ENCODE measurements at regions not wholly inside any gene's neighbourhood (a gene's known extent, or its start where the extent isn't known, plus 50 kb on each side); places are given as distances from the start of the nearest gene placed in this dataset.
"Not testable (repeated sequence)": the region's sequence is repeated elsewhere in the genome, so short reads cannot be mapped to it uniquely, and the experiment has no call there.

- no peaks in the 10 kb centered on the region for H3K36me3 ChIP-seq (replicated peaks)
- TF ChIP-seq CTCF (IDR thresholded peaks at IDR 0.05; ENCODE audit: low read depth, low read length, missing control alignments), result no peak
- H3K27me3 ChIP-seq (replicated peaks), result no peaks in the 10 kb centered on the region
- in situ Hi-C loops (cut with HindIII; ENCODE audit: low pct_ligation_motif_present, low sequenced_read_pairs), result no loop called here
- no peak overlapping the region for H3K27ac ChIP-seq
- H3K4me3 ChIP-seq (ENCODE audit: low read depth, low read length), result no peak overlapping the region
- no peak for DNase-seq
Observed at GRCh38 chr20:52429029-52429428, 237.4 kb upstream of the ZFP64 start.

DNA sequence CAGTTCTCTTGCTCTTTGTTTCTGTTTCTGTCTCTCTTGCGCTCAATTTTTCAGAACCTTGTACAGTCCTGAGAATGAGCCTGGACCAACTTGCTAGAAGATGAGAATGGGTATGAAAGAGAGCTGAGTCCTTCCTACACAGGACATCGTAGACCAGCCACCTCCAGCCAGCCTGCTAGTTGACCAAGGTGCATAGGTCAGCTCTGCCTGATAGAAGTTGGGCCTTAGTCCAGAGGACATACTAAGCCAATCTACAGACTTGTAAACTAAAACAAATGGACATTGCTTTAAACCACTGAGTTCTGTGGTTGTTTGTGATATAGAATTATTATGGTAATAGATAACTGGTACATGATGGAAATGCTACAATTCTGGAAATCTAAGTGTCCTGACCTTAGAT, 236.4 kb upstream of the ZFP64 start:
- Histone ChIP-seq H3K4me3 (ENCODE audit: low read depth, low read length) (no peak overlapping the region), H3K27me3 (replicated peaks) (no peaks in the 10 kb centered on the region), H3K27ac (no peak overlapping the region), H3K36me3 (replicated peaks) (no peaks in the 10 kb centered on the region)
- no peak for DNase-seq
- TF ChIP-seq CTCF (IDR thresholded peaks at IDR 0.05; ENCODE audit: low read depth, low read length, missing control alignments), result no peak
- in situ Hi-C loops (cut with HindIII; ENCODE audit: low pct_ligation_motif_present, low sequenced_read_pairs), result no loop called here

DNA sequence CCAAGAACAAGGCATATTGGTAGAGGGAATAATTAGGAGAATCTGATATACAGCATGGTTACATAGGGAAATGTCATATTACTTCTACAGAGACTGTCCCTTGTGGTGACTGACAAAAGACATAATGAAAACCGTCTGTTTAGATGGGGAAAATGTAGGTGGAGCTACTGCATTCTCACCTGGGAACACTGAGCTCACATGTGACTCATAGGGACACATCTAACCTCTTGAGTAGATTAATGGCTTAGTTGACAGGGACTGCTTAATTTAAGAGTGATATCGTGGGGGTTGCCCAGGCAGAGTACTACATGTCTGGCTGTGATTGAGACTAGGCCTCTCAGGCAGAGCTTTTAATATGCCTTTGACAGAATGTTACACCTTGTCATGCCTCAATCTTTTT, 235.3 kb upstream of the ZFP64 start:
- H3K27me3 ChIP-seq (replicated peaks), result no peaks in the 10 kb centered on the region
- in situ Hi-C loops (cut with HindIII; ENCODE audit: low pct_ligation_motif_present, low sequenced_read_pairs), result no loop called here
- DNase-seq, result no peak
- no peak overlapping the region for H3K4me3 ChIP-seq (ENCODE audit: low read depth, low read length)
- no peak for TF ChIP-seq CTCF (IDR thresholded peaks at IDR 0.05; ENCODE audit: low read depth, low read length, missing control alignments)
- H3K27ac ChIP-seq, result no peak overlapping the region
- H3K36me3 ChIP-seq (replicated peaks), result no peaks in the 10 kb centered on the region

GRCh38 chr20:52425701-52426100, 234.1 kb upstream of the ZFP64 start:
- in situ Hi-C loops (cut with HindIII; ENCODE audit: low pct_ligation_motif_present, low sequenced_read_pairs), result no loop called here
- Histone ChIP-seq H3K36me3 (replicated peaks) (no peaks in the 10 kb centered on the region), H3K27me3 (replicated peaks) (no peaks in the 10 kb centered on the region), H3K27ac (no peak overlapping the region), H3K4me3 (ENCODE audit: low read depth, low read length) (no peak overlapping the region)
- TF ChIP-seq CTCF (IDR thresholded peaks at IDR 0.05; ENCODE audit: low read depth, low read length, missing control alignments), result no peak
- no peak for DNase-seq

GRCh38 chr20:52425253-52425652, 233.7 kb upstream of the ZFP64 start:
- H3K27ac ChIP-seq, result no peak overlapping the region
- no peaks in the 10 kb centered on the region for H3K27me3 ChIP-seq (replicated peaks)
- no peak for DNase-seq
- no peak overlapping the region for H3K4me3 ChIP-seq (ENCODE audit: low read depth, low read length)
- TF ChIP-seq CTCF (IDR thresholded peaks at IDR 0.05; ENCODE audit: low read depth, low read length, missing control alignments), result no peak
- no peaks in the 10 kb centered on the region for H3K36me3 ChIP-seq (replicated peaks)
- in situ Hi-C loops (cut with HindIII; ENCODE audit: low pct_ligation_motif_present, low sequenced_read_pairs), result no loop called here

DNA sequence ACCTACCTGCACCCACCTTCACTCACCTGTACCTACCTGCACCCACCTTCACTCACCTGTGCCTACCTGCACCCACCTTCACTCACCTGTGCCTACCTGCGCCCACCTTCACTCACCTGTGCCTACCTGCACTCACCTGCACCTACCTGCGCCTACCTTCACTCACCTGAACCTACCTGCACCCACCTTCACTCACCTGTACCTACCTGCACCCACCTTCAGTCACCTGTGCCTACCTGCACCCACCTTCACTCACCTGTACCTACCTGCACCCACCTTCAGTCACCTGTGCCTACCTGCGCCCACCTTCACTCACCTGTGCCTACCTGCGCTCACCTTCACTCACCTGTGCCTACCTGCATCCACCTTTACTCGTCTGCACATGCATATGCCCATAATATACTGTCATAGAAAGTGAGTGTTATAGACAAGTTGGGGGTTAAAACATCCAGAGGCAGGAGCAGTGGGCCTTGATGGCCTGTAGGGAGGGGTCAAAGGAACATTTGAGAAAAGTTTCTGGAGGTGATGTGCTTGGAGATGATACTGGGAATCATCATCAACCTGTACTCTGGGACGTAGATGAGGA, 232.9 kb upstream of the ZFP64 start:
- in situ Hi-C loops (cut with HindIII; ENCODE audit: low pct_ligation_motif_present, low sequenced_read_pairs); H3K27ac ChIP-seq; H3K36me3 ChIP-seq (replicated peaks); H3K27me3 ChIP-seq (replicated peaks); DNase-seq; H3K4me3 ChIP-seq (ENCODE audit: low read depth, low read length): not testable (repeated sequence)

GRCh38 chr20:52423536-52424140, 232.1 kb upstream of the ZFP64 start:
- H3K36me3 ChIP-seq (replicated peaks); H3K27ac ChIP-seq; DNase-seq; H3K27me3 ChIP-seq (replicated peaks); in situ Hi-C loops (cut with HindIII; ENCODE audit: low pct_ligation_motif_present, low sequenced_read_pairs); H3K4me3 ChIP-seq (ENCODE audit: low read depth, low read length): not testable (repeated sequence)

Measured in brain microvascular endothelial cell (primary cell).